ENCODE measurements at regions not wholly inside any gene's neighbourhood (a gene's known extent, or its start where the extent isn't known, plus 50 kb on each side); places are given as distances from the start of the nearest gene placed in this dataset.

DNA sequence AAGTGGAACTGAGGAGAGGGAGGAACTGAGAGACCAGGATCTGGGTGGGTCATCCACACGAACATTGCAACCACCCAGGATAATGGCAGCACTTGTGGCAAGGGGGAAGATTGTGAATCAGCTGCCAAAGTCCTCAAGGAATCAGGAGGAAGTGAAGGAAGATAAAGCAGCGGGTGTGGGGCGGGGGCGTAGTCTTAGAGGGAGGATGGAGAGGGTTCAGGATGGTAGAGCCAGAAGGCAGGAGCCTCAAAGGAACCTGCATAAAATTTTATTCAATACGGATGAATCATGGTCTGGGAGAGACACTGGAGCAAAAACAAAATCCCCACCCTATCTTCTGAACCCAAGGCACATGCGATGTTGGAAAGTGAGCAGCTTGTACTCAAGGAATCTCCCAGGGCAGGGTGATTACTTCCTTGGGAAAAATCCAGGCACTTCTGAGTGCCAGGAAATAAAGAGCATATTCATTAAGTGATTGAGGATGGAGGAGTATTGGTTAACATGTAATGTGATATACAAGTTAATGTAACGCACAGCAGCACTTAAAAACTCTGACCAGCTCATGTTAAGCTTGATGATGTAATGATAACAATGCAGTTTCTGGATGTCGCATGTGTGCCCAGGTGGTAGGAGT lies 82.0 kb upstream of the B3GAT2 start:
- TF ChIP-seq POLR2A (IDR thresholded peaks at IDR 0.05): no peak
- TF ChIP-seq, protein P1, sequence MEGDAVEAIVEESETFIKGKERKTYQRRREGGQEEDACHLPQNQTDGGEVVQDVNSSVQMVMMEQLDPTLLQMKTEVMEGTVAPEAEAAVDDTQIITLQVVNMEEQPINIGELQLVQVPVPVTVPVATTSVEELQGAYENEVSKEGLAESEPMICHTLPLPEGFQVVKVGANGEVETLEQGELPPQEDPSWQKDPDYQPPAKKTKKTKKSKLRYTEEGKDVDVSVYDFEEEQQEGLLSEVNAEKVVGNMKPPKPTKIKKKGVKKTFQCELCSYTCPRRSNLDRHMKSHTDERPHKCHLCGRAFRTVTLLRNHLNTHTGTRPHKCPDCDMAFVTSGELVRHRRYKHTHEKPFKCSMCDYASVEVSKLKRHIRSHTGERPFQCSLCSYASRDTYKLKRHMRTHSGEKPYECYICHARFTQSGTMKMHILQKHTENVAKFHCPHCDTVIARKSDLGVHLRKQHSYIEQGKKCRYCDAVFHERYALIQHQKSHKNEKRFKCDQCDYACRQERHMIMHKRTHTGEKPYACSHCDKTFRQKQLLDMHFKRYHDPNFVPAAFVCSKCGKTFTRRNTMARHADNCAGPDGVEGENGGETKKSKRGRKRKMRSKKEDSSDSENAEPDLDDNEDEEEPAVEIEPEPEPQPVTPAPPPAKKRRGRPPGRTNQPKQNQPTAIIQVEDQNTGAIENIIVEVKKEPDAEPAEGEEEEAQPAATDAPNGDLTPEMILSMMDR (IDR thresholded peaks at IDR 0.05 in 4 of 5, conservative IDR thresholded peaks at IDR 0.05 in 1 of 5): no peak
